Adrenal gland (tissue), 5 donors: ENCODE measurements at regions not wholly inside any gene's neighbourhood (a gene's known extent, or its start where the extent isn't known, plus 50 kb on each side); places are given as distances from the start of the nearest gene placed in this dataset.

Experiments
- POLR2A ChIP-seq, 2 donors: fragments of 450-650 bp; IDR thresholded peaks; one replicate each; pipeline ENCODE4 v1.6.1; 2017; ENCODE audit warnings: antibody characterized with exemption in 2 of 2, mild to moderate bottlenecking in 2 of 2, moderate library complexity in 1 of 2
- TF ChIP-seq, protein P1 (sequence below), 6 experiments: fragments of 450-650 bp in 4 of 6; fragments of 200-600 bp in 2 of 6; sonication (generic) in 1 of 6; IDR thresholded peaks; 1 replicate in 5 of 6; 2 replicates in 1 of 6; pipeline versions ENCODE4 v1.5.1 to v1.8.0; 2016 to 2021; ENCODE audit warnings: antibody characterized with exemption in 6 of 6, mild to moderate bottlenecking in 2 of 6, moderate library complexity in 1 of 6
- donor health status: DM: no; HTN: no; CAD: no.

DNA sequence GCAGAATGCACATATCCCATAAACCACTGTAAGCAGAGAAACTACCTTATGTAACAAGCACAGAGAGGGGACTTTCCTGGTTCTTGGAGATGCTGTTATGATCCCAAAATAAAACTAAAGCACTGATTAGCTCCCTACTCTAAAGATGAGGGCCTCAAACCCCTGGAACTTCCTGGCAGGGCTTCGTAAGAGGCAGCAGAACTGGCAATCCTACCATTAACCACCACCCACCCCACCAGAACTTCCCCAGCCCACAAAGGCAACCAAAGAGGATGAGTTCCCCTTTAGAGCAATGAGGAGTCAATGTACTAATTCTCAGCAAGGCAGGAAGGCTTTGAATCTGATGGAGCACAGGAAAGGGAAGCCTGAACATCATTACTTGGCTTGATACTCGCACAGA lies 436.5 kb upstream of the FRG1 start:
- TF ChIP-seq, protein P1, sequence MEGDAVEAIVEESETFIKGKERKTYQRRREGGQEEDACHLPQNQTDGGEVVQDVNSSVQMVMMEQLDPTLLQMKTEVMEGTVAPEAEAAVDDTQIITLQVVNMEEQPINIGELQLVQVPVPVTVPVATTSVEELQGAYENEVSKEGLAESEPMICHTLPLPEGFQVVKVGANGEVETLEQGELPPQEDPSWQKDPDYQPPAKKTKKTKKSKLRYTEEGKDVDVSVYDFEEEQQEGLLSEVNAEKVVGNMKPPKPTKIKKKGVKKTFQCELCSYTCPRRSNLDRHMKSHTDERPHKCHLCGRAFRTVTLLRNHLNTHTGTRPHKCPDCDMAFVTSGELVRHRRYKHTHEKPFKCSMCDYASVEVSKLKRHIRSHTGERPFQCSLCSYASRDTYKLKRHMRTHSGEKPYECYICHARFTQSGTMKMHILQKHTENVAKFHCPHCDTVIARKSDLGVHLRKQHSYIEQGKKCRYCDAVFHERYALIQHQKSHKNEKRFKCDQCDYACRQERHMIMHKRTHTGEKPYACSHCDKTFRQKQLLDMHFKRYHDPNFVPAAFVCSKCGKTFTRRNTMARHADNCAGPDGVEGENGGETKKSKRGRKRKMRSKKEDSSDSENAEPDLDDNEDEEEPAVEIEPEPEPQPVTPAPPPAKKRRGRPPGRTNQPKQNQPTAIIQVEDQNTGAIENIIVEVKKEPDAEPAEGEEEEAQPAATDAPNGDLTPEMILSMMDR (IDR thresholded peaks at IDR 0.05), result no peak
- no peak for TF ChIP-seq POLR2A (IDR thresholded peaks at IDR 0.05)
